ENCODE measurements at regions not wholly inside any gene's neighbourhood (a gene's known extent, or its start where the extent isn't known, plus 50 kb on each side); places are given as distances from the start of the nearest gene placed in this dataset.

GRCh38 chr10:109426987-109427386 lies 496.3 kb downstream of the XPNPEP1 start:
- no peaks in the 10 kb centered on the region for H3K36me3 Mint-ChIP-seq (ENCODE audit: low read depth)

GRCh38 chr10:109418795-109419194 lies 504.5 kb downstream of the XPNPEP1 start:
- no peak overlapping the region for H3K27ac Mint-ChIP-seq
- DNase-seq = no peak
- no peak overlapping the region for H3K4me3 Mint-ChIP-seq
- H3K36me3 Mint-ChIP-seq (ENCODE audit: low read depth) = no peaks in the 10 kb centered on the region
- H3K9me3 Mint-ChIP-seq = no peaks in the 10 kb centered on the region
- H3K27me3 Mint-ChIP-seq = no peaks in the 10 kb centered on the region
- H3K4me1 Mint-ChIP-seq = no peaks in the 10 kb centered on the region
- intact Hi-C loops (cut with micrococcal nuclease) = no loop called here

More at GRCh38 chr10:109426987-109427386, 496.3 kb downstream of the XPNPEP1 start:
- no peak overlapping the region for H3K27ac Mint-ChIP-seq
- no peaks in the 10 kb centered on the region for H3K27me3 Mint-ChIP-seq
- intact Hi-C loops (cut with micrococcal nuclease) = no loop called here
- H3K9me3 Mint-ChIP-seq = no peaks in the 10 kb centered on the region
- DNase-seq = no peak
- H3K4me3 Mint-ChIP-seq = no peak overlapping the region
- no peaks in the 10 kb centered on the region for H3K4me1 Mint-ChIP-seq

- H3K36me3 Mint-ChIP-seq (ENCODE audit: low read depth) = no peaks in the 10 kb centered on the region
- no peaks in the 10 kb centered on the region for H3K4me1 Mint-ChIP-seq
- H3K27ac Mint-ChIP-seq = no peak overlapping the region
- no peaks in the 10 kb centered on the region for H3K9me3 Mint-ChIP-seq
- H3K27me3 Mint-ChIP-seq = no peaks in the 10 kb centered on the region
- no peak overlapping the region for H3K4me3 Mint-ChIP-seq
- no peak for DNase-seq
- intact Hi-C loops (cut with micrococcal nuclease) = no loop called here
Measured at GRCh38 chr10:109417803-109418202, 505.5 kb downstream of the XPNPEP1 start.

GRCh38 chr10:109412353-109412752 lies 511.0 kb downstream of the XPNPEP1 start:
- H3K27ac Mint-ChIP-seq = no peak overlapping the region
- no peaks in the 10 kb centered on the region for H3K9me3 Mint-ChIP-seq
- no peak for DNase-seq
- H3K4me1 Mint-ChIP-seq = no peaks in the 10 kb centered on the region
- H3K36me3 Mint-ChIP-seq (ENCODE audit: low read depth) = no peaks in the 10 kb centered on the region
- intact Hi-C loops (cut with micrococcal nuclease) = no loop called here
- no peaks in the 10 kb centered on the region for H3K27me3 Mint-ChIP-seq
- no peak overlapping the region for H3K4me3 Mint-ChIP-seq

GRCh38 chr10:109411917-109412316 lies 511.4 kb downstream of the XPNPEP1 start:
- Mint-ChIP-seq H3K4me3 (no peak overlapping the region), H3K4me1 (no peaks in the 10 kb centered on the region), H3K27me3 (no peaks in the 10 kb centered on the region), H3K27ac (no peak overlapping the region), H3K9me3 (no peaks in the 10 kb centered on the region), H3K36me3 (ENCODE audit: low read depth) (no peaks in the 10 kb centered on the region)
- intact Hi-C loops (cut with micrococcal nuclease) = no loop called here
- no peak for DNase-seq

GRCh38 chr10:109405338-109405737 lies 518.0 kb downstream of the XPNPEP1 start:
- H3K4me3 Mint-ChIP-seq = no peak overlapping the region
- DNase-seq = no peak
- H3K4me1 Mint-ChIP-seq = no peaks in the 10 kb centered on the region
- H3K36me3 Mint-ChIP-seq (ENCODE audit: low read depth) = no peaks in the 10 kb centered on the region
- H3K9me3 Mint-ChIP-seq = no peaks in the 10 kb centered on the region
- intact Hi-C loops (cut with micrococcal nuclease) = no loop called here
- no peak overlapping the region for H3K27ac Mint-ChIP-seq
- H3K27me3 Mint-ChIP-seq = no peaks in the 10 kb centered on the region

GRCh38 chr10:109403551-109403950 lies 519.8 kb downstream of the XPNPEP1 start:
- Mint-ChIP-seq H3K4me3 (no peak overlapping the region), H3K27ac (no peak overlapping the region), H3K4me1 (no peaks in the 10 kb centered on the region), H3K36me3 (ENCODE audit: low read depth) (no peaks in the 10 kb centered on the region), H3K27me3 (no peaks in the 10 kb centered on the region), H3K9me3 (no peaks in the 10 kb centered on the region)
- no peak for DNase-seq
- intact Hi-C loops (cut with micrococcal nuclease) = no loop called here

GRCh38 chr10:109393425-109393824 lies 529.9 kb downstream of the XPNPEP1 start:
- Mint-ChIP-seq H3K4me1 (no peaks in the 10 kb centered on the region), H3K36me3 (ENCODE audit: low read depth) (no peaks in the 10 kb centered on the region), H3K9me3 (no peaks in the 10 kb centered on the region), H3K4me3 (no peak overlapping the region), H3K27me3 (no peaks in the 10 kb centered on the region), H3K27ac (no peak overlapping the region)
- intact Hi-C loops (cut with micrococcal nuclease) = no loop called here
- no peak for DNase-seq

- Mint-ChIP-seq H3K9me3 (peaks cover 4% of the 10 kb centered on the region), H3K36me3 (ENCODE audit: low read depth) (no peaks in the 10 kb centered on the region), H3K4me3 (no peak overlapping the region), H3K27me3 (no peaks in the 10 kb centered on the region), H3K27ac (no peak overlapping the region), H3K4me1 (no peaks in the 10 kb centered on the region)
- no peak for DNase-seq
- intact Hi-C loops (cut with micrococcal nuclease) = no loop called here
Measured at GRCh38 chr10:109386921-109387320, 536.4 kb downstream of the XPNPEP1 start.

GRCh38 chr10:109386101-109386500 lies 537.2 kb downstream of the XPNPEP1 start:
- Mint-ChIP-seq H3K4me1 (no peaks in the 10 kb centered on the region), H3K27me3 (no peaks in the 10 kb centered on the region), H3K36me3 (ENCODE audit: low read depth) (no peaks in the 10 kb centered on the region), H3K27ac (no peak overlapping the region), H3K4me3 (no peak overlapping the region), H3K9me3 (peaks cover 4% of the 10 kb centered on the region)
- intact Hi-C loops (cut with micrococcal nuclease) = no loop called here
- DNase-seq = no peak

GRCh38 chr10:109379186-109379585 lies 544.1 kb downstream of the XPNPEP1 start:
- Mint-ChIP-seq H3K4me1 (no peaks in the 10 kb centered on the region), H3K4me3 (no peak overlapping the region), H3K9me3 (peaks cover 4% of the 10 kb centered on the region), H3K27ac (no peak overlapping the region), H3K27me3 (no peaks in the 10 kb centered on the region), H3K36me3 (ENCODE audit: low read depth) (no peaks in the 10 kb centered on the region)
- intact Hi-C loops (cut with micrococcal nuclease) = no loop called here
- no peak for DNase-seq

- H3K9me3 Mint-ChIP-seq = peaks cover 4% of the 10 kb centered on the region
- no peak overlapping the region for H3K27ac Mint-ChIP-seq
- no peak for DNase-seq
- no peak overlapping the region for H3K4me3 Mint-ChIP-seq
- no peaks in the 10 kb centered on the region for H3K4me1 Mint-ChIP-seq
- no peaks in the 10 kb centered on the region for H3K27me3 Mint-ChIP-seq
- H3K36me3 Mint-ChIP-seq (ENCODE audit: low read depth) = no peaks in the 10 kb centered on the region
- intact Hi-C loops (cut with micrococcal nuclease) = no loop called here
Measured at GRCh38 chr10:109374215-109374614, 549.1 kb downstream of the XPNPEP1 start.

- Mint-ChIP-seq H3K9me3 (no peaks in the 10 kb centered on the region), H3K27me3 (no peaks in the 10 kb centered on the region), H3K4me1 (no peaks in the 10 kb centered on the region), H3K36me3 (ENCODE audit: low read depth) (no peaks in the 10 kb centered on the region), H3K4me3 (no peak overlapping the region), H3K27ac (no peak overlapping the region)
- intact Hi-C loops (cut with micrococcal nuclease) = no loop called here
- no peak for DNase-seq
Measured at GRCh38 chr10:109359316-109359715, 564.0 kb downstream of the XPNPEP1 start.

- H3K27me3 Mint-ChIP-seq = no peaks in the 10 kb centered on the region
- H3K9me3 Mint-ChIP-seq = no peaks in the 10 kb centered on the region
- no peaks in the 10 kb centered on the region for H3K4me1 Mint-ChIP-seq
- DNase-seq = no peak
- no peaks in the 10 kb centered on the region for H3K36me3 Mint-ChIP-seq (ENCODE audit: low read depth)
- intact Hi-C loops (cut with micrococcal nuclease) = no loop called here
- no peak overlapping the region for H3K27ac Mint-ChIP-seq
- H3K4me3 Mint-ChIP-seq = no peak overlapping the region
Measured at GRCh38 chr10:109358325-109358724, 565.0 kb downstream of the XPNPEP1 start.

- no peaks in the 10 kb centered on the region for H3K4me1 Mint-ChIP-seq
- no peaks in the 10 kb centered on the region for H3K27me3 Mint-ChIP-seq
- no peak for DNase-seq
- no peaks in the 10 kb centered on the region for H3K36me3 Mint-ChIP-seq (ENCODE audit: low read depth)
- H3K9me3 Mint-ChIP-seq = no peaks in the 10 kb centered on the region
- no peak overlapping the region for H3K27ac Mint-ChIP-seq
- intact Hi-C loops (cut with micrococcal nuclease) = no loop called here
- H3K4me3 Mint-ChIP-seq = no peak overlapping the region
Measured at GRCh38 chr10:109348324-109348723, 575.0 kb downstream of the XPNPEP1 start.

Data from activated CD4-positive, alpha-beta T cell treated with anti-CD3 and anti-CD28 coated beads, Interleukin-2, amount 10 ng/mL, durations not matched to agents 24 days and 14 days (primary cell).